ENCODE measurements at regions not wholly inside any gene's neighbourhood (a gene's known extent, or its start where the extent isn't known, plus 50 kb on each side); places are given as distances from the start of the nearest gene placed in this dataset.

DNA sequence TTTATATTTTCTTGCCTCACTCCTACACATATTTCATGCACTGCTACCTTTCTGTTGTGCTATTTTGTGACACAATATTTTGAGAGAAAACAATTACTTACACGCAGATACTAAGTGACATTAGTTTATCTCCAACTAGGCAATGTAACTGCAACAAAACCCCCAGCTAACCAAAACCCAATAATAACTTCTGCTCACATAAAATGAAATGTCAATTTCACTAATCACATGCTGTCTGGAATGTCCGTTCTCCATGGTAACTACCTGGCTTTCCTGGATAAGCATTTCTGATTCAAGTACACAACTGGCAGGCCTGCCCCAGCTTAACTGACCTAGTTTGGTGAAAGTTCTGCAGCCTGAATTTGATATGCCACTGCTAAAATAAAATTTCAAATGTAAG, 313.5 kb downstream of the TMA16 start:
- H3K27me3 ChIP-seq, result no peaks in the 10 kb centered on the region
- no peak overlapping the region for H3K27ac ChIP-seq
- H3K4me3 ChIP-seq, result no peak overlapping the region
- no peak for DNase-seq
- no peaks in the 10 kb centered on the region for H3K36me3 ChIP-seq
- intact Hi-C loops (cut with DNase I), result no loop called here
- TF ChIP-seq, protein P1, sequence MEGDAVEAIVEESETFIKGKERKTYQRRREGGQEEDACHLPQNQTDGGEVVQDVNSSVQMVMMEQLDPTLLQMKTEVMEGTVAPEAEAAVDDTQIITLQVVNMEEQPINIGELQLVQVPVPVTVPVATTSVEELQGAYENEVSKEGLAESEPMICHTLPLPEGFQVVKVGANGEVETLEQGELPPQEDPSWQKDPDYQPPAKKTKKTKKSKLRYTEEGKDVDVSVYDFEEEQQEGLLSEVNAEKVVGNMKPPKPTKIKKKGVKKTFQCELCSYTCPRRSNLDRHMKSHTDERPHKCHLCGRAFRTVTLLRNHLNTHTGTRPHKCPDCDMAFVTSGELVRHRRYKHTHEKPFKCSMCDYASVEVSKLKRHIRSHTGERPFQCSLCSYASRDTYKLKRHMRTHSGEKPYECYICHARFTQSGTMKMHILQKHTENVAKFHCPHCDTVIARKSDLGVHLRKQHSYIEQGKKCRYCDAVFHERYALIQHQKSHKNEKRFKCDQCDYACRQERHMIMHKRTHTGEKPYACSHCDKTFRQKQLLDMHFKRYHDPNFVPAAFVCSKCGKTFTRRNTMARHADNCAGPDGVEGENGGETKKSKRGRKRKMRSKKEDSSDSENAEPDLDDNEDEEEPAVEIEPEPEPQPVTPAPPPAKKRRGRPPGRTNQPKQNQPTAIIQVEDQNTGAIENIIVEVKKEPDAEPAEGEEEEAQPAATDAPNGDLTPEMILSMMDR (IDR thresholded peaks at IDR 0.05), result no peak
- H3K9me3 ChIP-seq, result no peaks in the 10 kb centered on the region
- H3K9ac ChIP-seq (ENCODE audit: low read depth in 2 of 2, low read length in 2 of 2), result no peak overlapping the region
- no peaks in the 10 kb centered on the region for H3K4me1 ChIP-seq

DNA sequence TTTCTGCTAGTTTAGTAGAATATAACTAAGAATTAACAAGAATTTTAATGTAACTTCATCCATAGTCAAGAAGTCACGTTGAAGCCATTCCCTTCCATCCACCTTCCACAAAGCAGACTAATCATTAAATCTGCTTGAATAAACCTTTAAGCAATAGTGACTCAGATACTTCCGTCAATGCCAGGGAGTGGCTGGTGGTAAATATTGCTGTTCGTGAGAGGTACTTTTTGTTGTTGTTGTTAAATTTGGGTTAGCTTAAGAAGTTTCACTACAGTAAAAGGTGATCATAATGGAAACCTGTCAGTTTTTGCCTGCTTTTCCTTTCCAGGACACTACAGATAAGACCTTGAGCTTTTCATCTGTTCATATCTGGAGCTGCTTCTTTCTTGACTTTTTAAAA, 316.3 kb downstream of the TMA16 start:
- TF ChIP-seq, protein P1 (IDR thresholded peaks at IDR 0.05), result no peak
- intact Hi-C loops (cut with DNase I), result no loop called here
- DNase-seq, result no peak
- no peak overlapping the region for H3K9ac ChIP-seq (ENCODE audit: low read depth in 2 of 2, low read length in 2 of 2)
- H3K4me1 ChIP-seq, result no peaks in the 10 kb centered on the region
- no peaks in the 10 kb centered on the region for H3K27me3 ChIP-seq
- H3K9me3 ChIP-seq, result no peaks in the 10 kb centered on the region
- H3K4me3 ChIP-seq, result no peak overlapping the region
- H3K27ac ChIP-seq, result no peak overlapping the region
- no peaks in the 10 kb centered on the region for H3K36me3 ChIP-seq

GRCh38 chr4:163815776-163816175, 321.3 kb downstream of the TMA16 start:
- H3K27ac ChIP-seq, result no peak overlapping the region
- no peaks in the 10 kb centered on the region for H3K27me3 ChIP-seq
- H3K9me3 ChIP-seq, result no peaks in the 10 kb centered on the region
- no peak overlapping the region for H3K4me3 ChIP-seq
- no peaks in the 10 kb centered on the region for H3K4me1 ChIP-seq
- TF ChIP-seq, protein P1 (IDR thresholded peaks at IDR 0.05), result no peak
- H3K9ac ChIP-seq (ENCODE audit: low read depth in 2 of 2, low read length in 2 of 2), result no peak overlapping the region
- intact Hi-C loops (cut with DNase I), result no loop called here
- DNase-seq, result no peak
- no peaks in the 10 kb centered on the region for H3K36me3 ChIP-seq

GRCh38 chr4:163816494-163816893, 322.0 kb downstream of the TMA16 start:
- Histone ChIP-seq H3K4me3 (no peak overlapping the region), H3K4me1 (no peaks in the 10 kb centered on the region), H3K9me3 (no peaks in the 10 kb centered on the region), H3K36me3 (no peaks in the 10 kb centered on the region), H3K27me3 (no peaks in the 10 kb centered on the region), H3K9ac (ENCODE audit: low read depth in 2 of 2, low read length in 2 of 2) (no peak overlapping the region), H3K27ac (no peak overlapping the region)
- intact Hi-C loops (cut with DNase I), result no loop called here
- no peak for DNase-seq
- TF ChIP-seq, protein P1 (IDR thresholded peaks at IDR 0.05), result no peak

DNA sequence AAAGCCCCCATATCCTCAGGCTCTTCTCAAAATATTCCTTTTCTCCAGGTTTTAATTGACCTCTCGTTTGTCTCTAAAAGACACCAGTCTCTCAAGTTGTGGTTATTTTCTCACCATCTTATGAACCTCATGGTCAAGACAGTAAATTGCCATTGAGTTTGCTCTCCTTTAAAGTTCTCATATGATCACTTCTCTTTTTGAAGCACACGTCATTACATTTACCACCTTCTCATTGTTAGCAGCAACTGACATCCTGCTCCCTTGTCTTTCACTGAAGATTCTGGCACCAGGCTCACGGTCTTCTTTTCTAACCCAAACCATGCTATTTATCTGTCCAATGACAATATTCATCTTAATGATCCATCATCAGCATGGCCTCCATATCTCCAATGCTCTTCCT, 324.2 kb downstream of the TMA16 start:
- no peaks in the 10 kb centered on the region for H3K27me3 ChIP-seq
- TF ChIP-seq, protein P1 (IDR thresholded peaks at IDR 0.05), result no peak
- no peak overlapping the region for H3K4me3 ChIP-seq
- no peak overlapping the region for H3K9ac ChIP-seq (ENCODE audit: low read depth in 2 of 2, low read length in 2 of 2)
- intact Hi-C loops (cut with DNase I), result no loop called here
- no peak overlapping the region for H3K27ac ChIP-seq
- H3K4me1 ChIP-seq, result no peaks in the 10 kb centered on the region
- H3K9me3 ChIP-seq, result no peaks in the 10 kb centered on the region
- DNase-seq, result no peak
- H3K36me3 ChIP-seq, result no peaks in the 10 kb centered on the region

DNA sequence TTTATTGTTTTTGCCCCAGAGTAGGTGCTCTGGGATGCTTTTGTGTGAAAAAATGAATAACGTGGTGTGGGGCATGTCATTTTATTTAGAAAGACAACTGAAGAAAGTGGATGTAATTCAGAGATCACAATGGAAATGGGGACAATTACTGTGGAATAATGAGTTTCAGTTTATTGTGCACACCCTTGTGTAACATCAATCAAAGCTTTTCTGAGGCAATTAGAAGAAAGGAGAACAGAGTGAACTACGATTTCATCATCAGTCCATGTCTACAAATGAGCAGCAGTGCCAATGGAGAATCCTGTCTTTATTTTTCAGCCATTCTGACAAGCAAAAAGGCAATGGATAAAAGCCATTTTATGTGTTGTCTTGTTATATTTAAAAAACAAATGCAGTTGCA, 339.2 kb downstream of the TMA16 start:
- H3K4me1 ChIP-seq, result no peaks in the 10 kb centered on the region
- no peak overlapping the region for H3K4me3 ChIP-seq
- TF ChIP-seq, protein P1 (IDR thresholded peaks at IDR 0.05), result no peak
- no peaks in the 10 kb centered on the region for H3K36me3 ChIP-seq
- H3K9ac ChIP-seq (ENCODE audit: low read depth in 2 of 2, low read length in 2 of 2), result no peak overlapping the region
- intact Hi-C loops (cut with DNase I), result no loop called here
- no peak overlapping the region for H3K27ac ChIP-seq
- H3K27me3 ChIP-seq, result no peaks in the 10 kb centered on the region
- H3K9me3 ChIP-seq, result no peaks in the 10 kb centered on the region
- no peak for DNase-seq
